ENCODE measurements at regions not wholly inside any gene's neighbourhood (a gene's known extent, or its start where the extent isn't known, plus 50 kb on each side); places are given as distances from the start of the nearest gene placed in this dataset.

- TF ChIP-seq CTCF (IDR thresholded peaks at IDR 0.05; ENCODE audit: poor library complexity, severe bottlenecking): no peak
- TF ChIP-seq, protein P1, sequence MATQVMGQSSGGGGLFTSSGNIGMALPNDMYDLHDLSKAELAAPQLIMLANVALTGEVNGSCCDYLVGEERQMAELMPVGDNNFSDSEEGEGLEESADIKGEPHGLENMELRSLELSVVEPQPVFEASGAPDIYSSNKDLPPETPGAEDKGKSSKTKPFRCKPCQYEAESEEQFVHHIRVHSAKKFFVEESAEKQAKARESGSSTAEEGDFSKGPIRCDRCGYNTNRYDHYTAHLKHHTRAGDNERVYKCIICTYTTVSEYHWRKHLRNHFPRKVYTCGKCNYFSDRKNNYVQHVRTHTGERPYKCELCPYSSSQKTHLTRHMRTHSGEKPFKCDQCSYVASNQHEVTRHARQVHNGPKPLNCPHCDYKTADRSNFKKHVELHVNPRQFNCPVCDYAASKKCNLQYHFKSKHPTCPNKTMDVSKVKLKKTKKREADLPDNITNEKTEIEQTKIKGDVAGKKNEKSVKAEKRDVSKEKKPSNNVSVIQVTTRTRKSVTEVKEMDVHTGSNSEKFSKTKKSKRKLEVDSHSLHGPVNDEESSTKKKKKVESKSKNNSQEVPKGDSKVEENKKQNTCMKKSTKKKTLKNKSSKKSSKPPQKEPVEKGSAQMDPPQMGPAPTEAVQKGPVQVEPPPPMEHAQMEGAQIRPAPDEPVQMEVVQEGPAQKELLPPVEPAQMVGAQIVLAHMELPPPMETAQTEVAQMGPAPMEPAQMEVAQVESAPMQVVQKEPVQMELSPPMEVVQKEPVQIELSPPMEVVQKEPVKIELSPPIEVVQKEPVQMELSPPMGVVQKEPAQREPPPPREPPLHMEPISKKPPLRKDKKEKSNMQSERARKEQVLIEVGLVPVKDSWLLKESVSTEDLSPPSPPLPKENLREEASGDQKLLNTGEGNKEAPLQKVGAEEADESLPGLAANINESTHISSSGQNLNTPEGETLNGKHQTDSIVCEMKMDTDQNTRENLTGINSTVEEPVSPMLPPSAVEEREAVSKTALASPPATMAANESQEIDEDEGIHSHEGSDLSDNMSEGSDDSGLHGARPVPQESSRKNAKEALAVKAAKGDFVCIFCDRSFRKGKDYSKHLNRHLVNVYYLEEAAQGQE (IDR thresholded peaks at IDR 0.05; ENCODE audit: borderline replicate concordance): no peak
- TF ChIP-seq TAF1 (IDR thresholded peaks at IDR 0.05; ENCODE audit: low read depth): no peak
- no peak for TF ChIP-seq RAD21 (conservative IDR thresholded peaks at IDR 0.05)
- no peak for TF ChIP-seq POLR2AphosphoS5 (IDR thresholded peaks at IDR 0.05)
- no peak for TF ChIP-seq EZH2 (IDR thresholded peaks at IDR 0.05; ENCODE audit: borderline replicate concordance, insufficient read depth, low read length, poor library complexity, severe bottlenecking)
These were observed 62.0 kb upstream of the EPCAM start for GRCh38 chr2:47307066-47307465.

Data from neural cell (in vitro differentiated cells).